Erythroblast (primary cell): ENCODE measurements at regions not wholly inside any gene's neighbourhood (a gene's known extent, or its start where the extent isn't known, plus 50 kb on each side); places are given as distances from the start of the nearest gene placed in this dataset.

ENCODE experiments used
- GATA1 ChIP-seq: IDR thresholded peaks from 2 replicates; pipeline ENCODE4 v1.6.1; 2011; ENCODE audit warnings: low read depth, mild to moderate bottlenecking, control low read depth, low read length, moderate library complexity
- POLR2A ChIP-seq: IDR thresholded peaks from 2 replicates; pipeline ENCODE4 v1.6.1; 2011; ENCODE audit warnings: mild to moderate bottlenecking, low read length

- TF ChIP-seq POLR2A (no peak), GATA1 (no peak)
Observed at GRCh38 chr14:89537911-89538310, 120.9 kb upstream of the FOXN3 start.
